Skin of body (tissue), 1 donor: ENCODE measurements at regions not wholly inside any gene's neighbourhood (a gene's known extent, or its start where the extent isn't known, plus 50 kb on each side); places are given as distances from the start of the nearest gene placed in this dataset.
A peak's percentile ranks its signal among the peaks of the same experiment; 100 is the strongest.

Source experiments
- DNase-seq: peaks from one replicate; lab custom pipeline; 2025; lab: John Stamatoyannopoulos, UW

GRCh38 chr3:168470380-168470779 lies 374.7 kb upstream of the GOLIM4 start:
- no peak for DNase-seq

- no peak for DNase-seq
These were observed 373.7 kb upstream of the GOLIM4 start for GRCh38 chr3:168469436-168469835.

- DNase-seq: no peak
These were observed 371.5 kb upstream of the GOLIM4 start for GRCh38 chr3:168467115-168467714.

- no peak for DNase-seq
These were observed 366.1 kb upstream of the GOLIM4 start for GRCh38 chr3:168461793-168462192.

GRCh38 chr3:168459226-168459784 lies 363.6 kb upstream of the GOLIM4 start:
- DNase-seq: peak; percentile 47

GRCh38 chr3:168457954-168458539 lies 362.3 kb upstream of the GOLIM4 start:
- DNase-seq: no peak

- DNase-seq: no peak
These were observed 360.1 kb upstream of the GOLIM4 start for GRCh38 chr3:168455814-168456213.

GRCh38 chr3:168453623-168454022 lies 357.9 kb upstream of the GOLIM4 start:
- no peak for DNase-seq

- no peak for DNase-seq
These were observed 348.2 kb upstream of the GOLIM4 start for GRCh38 chr3:168443965-168444364.

GRCh38 chr3:168442502-168442901 lies 346.8 kb upstream of the GOLIM4 start:
- DNase-seq: no peak

- no peak for DNase-seq
These were observed 340.6 kb upstream of the GOLIM4 start for GRCh38 chr3:168436245-168436724.

- DNase-seq: no peak
These were observed 335.8 kb upstream of the GOLIM4 start for GRCh38 chr3:168431491-168431890.

- no peak for DNase-seq
These were observed 332.2 kb upstream of the GOLIM4 start for GRCh38 chr3:168427835-168428475.

GRCh38 chr3:168427156-168427555 lies 331.4 kb upstream of the GOLIM4 start:
- DNase-seq: no peak

GRCh38 chr3:168425936-168426595 lies 330.3 kb upstream of the GOLIM4 start:
- DNase-seq: no peak

GRCh38 chr3:168424059-168424734 lies 328.5 kb upstream of the GOLIM4 start:
- no peak for DNase-seq

- DNase-seq: no peak
These were observed 327.1 kb upstream of the GOLIM4 start for GRCh38 chr3:168422843-168423242.

GRCh38 chr3:168419091-168419490 lies 323.4 kb upstream of the GOLIM4 start:
- DNase-seq: no peak

- DNase-seq: no peak
These were observed 321.3 kb upstream of the GOLIM4 start for GRCh38 chr3:168417016-168417415.

- DNase-seq: no peak
These were observed 320.7 kb upstream of the GOLIM4 start for GRCh38 chr3:168416446-168416845.

GRCh38 chr3:168414149-168414548 lies 318.4 kb upstream of the GOLIM4 start:
- no peak for DNase-seq
